Lung (tissue), 11 donors: ENCODE measurements at regions not wholly inside any gene's neighbourhood (a gene's known extent, or its start where the extent isn't known, plus 50 kb on each side); places are given as distances from the start of the nearest gene placed in this dataset.

Experiments used
- ATAC-seq: fragments of 200-7000 bp; cut with Tn5 transposase; one replicate; pipeline ENCODE4 v1.9.1; 2020; ENCODE audit warnings: moderate number of reproducible peaks; ENCODE audit not compliant: insufficient read depth, low FRiP score
- DNase-seq, 3 donors: peaks; one replicate each; pipeline ENCODE4 v3.0.0-alpha.2; 2013 to 2017
- H3K27ac ChIP-seq, 2 donors: one replicate each; pipeline ENCODE4 v1.5.1; 2013; ENCODE audit warnings: mild to moderate bottlenecking in 2 of 2, moderate library complexity in 2 of 2, control low read depth in 1 of 2, inconsistent platforms in 1 of 2, low read depth in 1 of 2, low read length in 1 of 2
- H3K27me3 ChIP-seq, 3 donors: one replicate each; pipeline ENCODE4 v1.5.1; 2013; ENCODE audit warnings: low read length in 2 of 3; ENCODE audit not compliant: control insufficient read depth in 3 of 3, insufficient read depth in 3 of 3
- H3K36me3 ChIP-seq, 4 donors: one replicate each; pipeline ENCODE4 v1.5.1; 2013; ENCODE audit warnings: low read length in 4 of 4, mild to moderate bottlenecking in 1 of 4, moderate library complexity in 1 of 4; ENCODE audit not compliant: control insufficient read depth in 4 of 4, insufficient read depth in 4 of 4
- H3K4me1 ChIP-seq, 5 donors: one replicate each; pipeline ENCODE4 v1.5.1; 2013; ENCODE audit warnings: low read length in 5 of 5, mild to moderate bottlenecking in 2 of 5, moderate library complexity in 1 of 5; ENCODE audit not compliant: control insufficient read depth in 5 of 5, insufficient read depth in 5 of 5
- H3K4me3 ChIP-seq: one replicate; pipeline ENCODE4 v1.5.1; 2013; ENCODE audit warnings: mild to moderate bottlenecking, control low read depth, moderate library complexity
- H3K9ac ChIP-seq, 2 donors: one replicate each; pipeline ENCODE4 v1.5.1; 2013; ENCODE audit warnings: low read length in 2 of 2, control low read depth in 1 of 2; ENCODE audit not compliant: insufficient read depth in 1 of 2
- H3K9me3 ChIP-seq, 4 donors: one replicate each; pipeline ENCODE4 v1.5.1; 2013; ENCODE audit warnings: low read length in 3 of 4, mild to moderate bottlenecking in 1 of 4, moderate library complexity in 1 of 4; ENCODE audit not compliant: control insufficient read depth in 4 of 4, insufficient read depth in 3 of 4
- WGBS, 2 donors: extraction: QIAGEN DNeasy Blood & Tissue Kit; methylation state at CpG; one replicate each; pipeline ENCODE4 v1.1.7; 2013; 5-methylcytosine and 5-hydroxymethylcytosine counted together
- TF ChIP-seq, protein P1 (sequence below): IDR thresholded peaks from 2 replicates; pipeline ENCODE4 v1.5.1; 2012; ENCODE audit warnings: mild to moderate bottlenecking; ENCODE audit errors: control extremely low read depth, extremely low read depth
- donor health status: control.
- donor health status: control.
- donor health status: Bipolar disorder and iron deficiency.
- donor health status: healthy.
- donor health status: DM: yes; HTN: yes; CAD: no.

DNA sequence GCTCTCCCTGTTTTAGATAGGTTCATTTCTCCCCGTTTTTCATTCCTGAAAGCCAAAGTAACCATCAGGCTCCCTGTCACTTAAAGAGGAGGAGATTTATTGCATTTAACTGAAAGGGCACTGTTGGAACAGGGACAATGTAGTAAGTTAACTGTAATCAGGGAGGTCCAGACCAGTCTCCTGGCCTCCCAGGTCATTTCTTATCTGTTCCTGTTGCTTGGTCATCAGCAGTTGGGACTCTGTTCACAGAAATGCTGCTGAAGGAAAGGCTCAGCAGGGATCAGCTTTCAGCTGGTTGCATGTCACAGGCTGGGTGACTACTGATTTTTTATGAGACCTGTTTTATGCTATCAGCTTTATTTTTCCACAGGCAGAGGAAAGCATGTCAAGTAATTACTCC is 622.6 kb upstream of the GOT2 start:
- Histone ChIP-seq H3K4me3 (no peak overlapping the region), H3K9ac (no peak overlapping the region), H3K27me3 (no peaks in the 10 kb centered on the region), H3K9me3 (no peaks in the 10 kb centered on the region), H3K4me1 (peaks cover 0 to 4% (median 0%) of the 10 kb centered on the region in 5 donors), H3K36me3 (no peaks in the 10 kb centered on the region), H3K27ac (no peak overlapping the region)
- WGBS, 2 donors: 41 to 54% methylated on average over 1 of the region's 1 CpG
- DNase-seq: no peak
- ATAC-seq: no peak
- TF ChIP-seq, protein P1, sequence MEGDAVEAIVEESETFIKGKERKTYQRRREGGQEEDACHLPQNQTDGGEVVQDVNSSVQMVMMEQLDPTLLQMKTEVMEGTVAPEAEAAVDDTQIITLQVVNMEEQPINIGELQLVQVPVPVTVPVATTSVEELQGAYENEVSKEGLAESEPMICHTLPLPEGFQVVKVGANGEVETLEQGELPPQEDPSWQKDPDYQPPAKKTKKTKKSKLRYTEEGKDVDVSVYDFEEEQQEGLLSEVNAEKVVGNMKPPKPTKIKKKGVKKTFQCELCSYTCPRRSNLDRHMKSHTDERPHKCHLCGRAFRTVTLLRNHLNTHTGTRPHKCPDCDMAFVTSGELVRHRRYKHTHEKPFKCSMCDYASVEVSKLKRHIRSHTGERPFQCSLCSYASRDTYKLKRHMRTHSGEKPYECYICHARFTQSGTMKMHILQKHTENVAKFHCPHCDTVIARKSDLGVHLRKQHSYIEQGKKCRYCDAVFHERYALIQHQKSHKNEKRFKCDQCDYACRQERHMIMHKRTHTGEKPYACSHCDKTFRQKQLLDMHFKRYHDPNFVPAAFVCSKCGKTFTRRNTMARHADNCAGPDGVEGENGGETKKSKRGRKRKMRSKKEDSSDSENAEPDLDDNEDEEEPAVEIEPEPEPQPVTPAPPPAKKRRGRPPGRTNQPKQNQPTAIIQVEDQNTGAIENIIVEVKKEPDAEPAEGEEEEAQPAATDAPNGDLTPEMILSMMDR: no peak

DNA sequence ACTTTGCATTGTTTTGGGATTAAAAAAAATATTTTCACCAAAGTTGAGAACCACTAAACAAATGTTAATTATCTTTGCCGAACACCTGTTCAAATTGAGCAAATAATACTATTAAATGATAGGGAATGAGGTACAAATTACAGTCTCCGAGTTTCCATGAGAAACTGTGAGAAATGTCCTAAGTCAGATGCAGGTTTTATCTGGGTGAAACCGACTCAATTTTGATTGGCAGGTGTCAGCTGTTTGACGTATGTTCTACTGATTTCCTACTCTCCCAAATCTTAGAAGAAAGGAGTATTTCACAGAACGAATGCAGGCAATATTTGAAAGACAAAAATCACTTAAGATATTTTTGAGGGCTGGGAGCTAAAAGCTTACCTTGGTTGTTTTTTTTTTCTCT is 622.0 kb upstream of the GOT2 start:
- H3K27me3 ChIP-seq: no peaks in the 10 kb centered on the region
- peaks cover 0 to 4% (median 0%) of the 10 kb centered on the region in 5 donors for H3K4me1 ChIP-seq
- no peak overlapping the region for H3K4me3 ChIP-seq
- TF ChIP-seq, protein P1: no peak
- no peaks in the 10 kb centered on the region for H3K9me3 ChIP-seq
- no peaks in the 10 kb centered on the region for H3K36me3 ChIP-seq
- DNase-seq (no peak), ATAC-seq (no peak)
- no peak overlapping the region for H3K9ac ChIP-seq
- no peak overlapping the region for H3K27ac ChIP-seq
- 63 to 64% methylated on average over 5 of the region's 5 CpGs for WGBS, 2 donors

DNA sequence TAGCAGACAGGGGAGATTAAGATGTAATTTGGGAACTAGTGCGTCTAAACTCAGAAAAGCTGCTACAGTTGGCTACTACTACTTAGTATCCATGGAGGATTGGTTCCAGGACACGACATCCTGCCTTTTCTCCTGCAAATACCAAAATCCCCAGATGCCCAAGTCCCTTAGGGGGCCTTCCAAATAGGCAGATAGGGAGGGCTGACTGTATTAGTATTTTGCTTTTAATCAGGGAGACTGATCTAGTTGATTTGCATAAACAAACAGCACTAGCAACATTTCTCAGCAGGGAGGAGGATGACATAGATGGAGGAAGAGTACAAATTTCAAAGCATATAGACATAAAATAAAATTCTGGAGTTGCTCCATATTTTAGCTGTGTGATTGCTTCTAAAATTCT is 621.6 kb upstream of the GOT2 start:
- no peak overlapping the region for H3K4me3 ChIP-seq
- 66 to 77% methylated on average over 2 of the region's 2 CpGs for WGBS, 2 donors
- no peak for ATAC-seq

More for the DNA sequence above, 621.6 kb upstream of the GOT2 start:
- DNase-seq: no peak
- H3K27ac ChIP-seq: no peak overlapping the region
- no peaks in the 10 kb centered on the region for H3K27me3 ChIP-seq
- H3K9ac ChIP-seq: no peak overlapping the region
- H3K4me1 ChIP-seq: peaks cover 0 to 4% (median 0%) of the 10 kb centered on the region in 5 donors
- no peaks in the 10 kb centered on the region for H3K36me3 ChIP-seq
- H3K9me3 ChIP-seq: no peaks in the 10 kb centered on the region
- TF ChIP-seq, protein P1: no peak
